GM10248 (cell line): ENCODE measurements at regions not wholly inside any gene's neighbourhood (a gene's known extent, or its start where the extent isn't known, plus 50 kb on each side); places are given as distances from the start of the nearest gene placed in this dataset.

ENCODE experiments used
- CTCF ChIA-PET: fragments of 300-600 bp; sonication (Branson Sonifier 250); formaldehyde crosslinking; extraction: SDS; loops from one replicate; lab custom pipeline; 2021; ENCODE audit warnings: antibody characterized with exemption; lab: Yijun Ruan, JAX
- POLR2A ChIA-PET: fragments of 350-650 bp; sonication (Branson Sonifier 250); formaldehyde crosslinking; extraction: SDS; loops from one replicate; lab custom pipeline; 2020; ENCODE audit warnings: antibody characterized with exemption; lab: Yijun Ruan, JAX
- DNase-seq: peaks from one replicate; pipeline ENCODE4 v3.0.0; 2012; ENCODE audit errors: extremely low spot score
- CTCF ChIP-seq: IDR thresholded peaks from 2 replicates; pipeline ENCODE4 v1.5.1; 2012; ENCODE audit warnings: mild to moderate bottlenecking, low read depth; ENCODE audit errors: extremely low read depth, missing control alignments, control extremely low read depth

GRCh38 chr3:99396651-99397275 lies 241.6 kb upstream of the COL8A1 start:
- TF ChIP-seq CTCF = no peak
- no peak for DNase-seq
- POLR2A ChIA-PET = no interaction called here
- CTCF ChIA-PET = interaction anchor here (1.0 kb wide), 1 partner anchor 102 kb away, joined by 3 read pairs; no protein-coding TSS in a partner anchor

- no peak for DNase-seq
- ChIA-PET CTCF (interaction anchor here (0.9 to 1.4 kb wide), 4 partner anchors 14 to 74 kb away, joined by 3 to 5 read pairs (median 4); no protein-coding TSS in a partner anchor), POLR2A (no interaction called here)
- TF ChIP-seq CTCF = no peak
These were observed 243.3 kb upstream of the COL8A1 start for GRCh38 chr3:99394831-99395778.

GRCh38 chr3:99393961-99394360 lies 244.4 kb upstream of the COL8A1 start:
- CTCF ChIA-PET = interaction anchor here (1.0 to 1.4 kb wide), 2 partner anchors 15 to 58 kb away, joined by 3 to 5 read pairs; no protein-coding TSS in a partner anchor
- TF ChIP-seq CTCF = no peak
- DNase-seq = no peak
- POLR2A ChIA-PET = no interaction called here

GRCh38 chr3:99388780-99389179 lies 249.6 kb upstream of the COL8A1 start:
- CTCF ChIA-PET = interaction anchor here (0.6 to 1.7 kb wide), 2 partner anchors 15 to 53 kb away, joined by 3 to 5 read pairs; no protein-coding TSS in a partner anchor
- no peak for TF ChIP-seq CTCF
- DNase-seq = no peak
- POLR2A ChIA-PET = no interaction called here

GRCh38 chr3:99384596-99384995 lies 253.8 kb upstream of the COL8A1 start:
- CTCF ChIA-PET = no interaction called here
- DNase-seq = no peak
- POLR2A ChIA-PET = no interaction called here
- no peak for TF ChIP-seq CTCF

GRCh38 chr3:99376926-99377325 lies 261.5 kb upstream of the COL8A1 start:
- DNase-seq = no peak
- no peak for TF ChIP-seq CTCF
- ChIA-PET POLR2A (no interaction called here), CTCF (no interaction called here)
